ENCODE measurements at regions not wholly inside any gene's neighbourhood (a gene's known extent, or its start where the extent isn't known, plus 50 kb on each side); places are given as distances from the start of the nearest gene placed in this dataset.
"Not testable (repeated sequence)": the region's sequence is repeated elsewhere in the genome, so short reads cannot be mapped to it uniquely, and the experiment has no call there.

GRCh38 chr9:87040410-87041009, 93.2 kb upstream of the GAS1 start:
- H3K27ac ChIP-seq (ENCODE audit: low read depth, low read length): no peak overlapping the region
- H3K27me3 ChIP-seq (ENCODE audit: control insufficient read depth, insufficient read depth, low read length): no peaks in the 10 kb centered on the region
- ChIA-PET POLR2A (no interaction called here), CTCF (no interaction called here)
- TF ChIP-seq CTCF (IDR thresholded peaks at IDR 0.05; ENCODE audit: low read depth, low read length): no peak
- H3K9me3 ChIP-seq (ENCODE audit: control insufficient read depth, insufficient read depth, low read length): no peaks in the 10 kb centered on the region
- DNase-seq (ENCODE audit: low read depth, low spot score): no peak
- H3K4me3 ChIP-seq (ENCODE audit: low read depth, low read length): no peak overlapping the region

GRCh38 chr9:87041553-87042235, 94.4 kb upstream of the GAS1 start:
- DNase-seq (ENCODE audit: low read depth, low spot score); H3K27me3 ChIP-seq (ENCODE audit: control insufficient read depth, insufficient read depth, low read length); H3K9me3 ChIP-seq (ENCODE audit: control insufficient read depth, insufficient read depth, low read length); CTCF ChIA-PET; POLR2A ChIA-PET; H3K4me3 ChIP-seq (ENCODE audit: low read depth, low read length); H3K27ac ChIP-seq (ENCODE audit: low read depth, low read length): not testable (repeated sequence)

- DNase-seq (ENCODE audit: low read depth, low spot score); POLR2A ChIA-PET; H3K27ac ChIP-seq (ENCODE audit: low read depth, low read length); H3K9me3 ChIP-seq (ENCODE audit: control insufficient read depth, insufficient read depth, low read length); CTCF ChIA-PET; H3K4me3 ChIP-seq (ENCODE audit: low read depth, low read length); H3K27me3 ChIP-seq (ENCODE audit: control insufficient read depth, insufficient read depth, low read length): not testable (repeated sequence)
Observed at GRCh38 chr9:87049929-87050608, 102.8 kb upstream of the GAS1 start.

- POLR2A ChIA-PET: no interaction called here
- Histone ChIP-seq H3K9me3 (ENCODE audit: control insufficient read depth, insufficient read depth, low read length) (no peaks in the 10 kb centered on the region), H3K27ac (ENCODE audit: low read depth, low read length) (no peak overlapping the region), H3K4me3 (ENCODE audit: low read depth, low read length) (no peak overlapping the region), H3K27me3 (ENCODE audit: control insufficient read depth, insufficient read depth, low read length) (no peaks in the 10 kb centered on the region)
- TF ChIP-seq CTCF (IDR thresholded peaks at IDR 0.05; ENCODE audit: low read depth, low read length): no peak
- DNase-seq (ENCODE audit: low read depth, low spot score): no peak
- CTCF ChIA-PET: interaction anchor here (0.6 kb wide), 1 partner anchor 626 kb away, joined by 3 read pairs; no protein-coding TSS in a partner anchor
Observed at GRCh38 chr9:87054999-87055686, 107.8 kb upstream of the GAS1 start.

- H3K27me3 ChIP-seq (ENCODE audit: control insufficient read depth, insufficient read depth, low read length): no peaks in the 10 kb centered on the region
- DNase-seq (ENCODE audit: low read depth, low spot score): no peak
- no peaks in the 10 kb centered on the region for H3K9me3 ChIP-seq (ENCODE audit: control insufficient read depth, insufficient read depth, low read length)
- H3K27ac ChIP-seq (ENCODE audit: low read depth, low read length): no peak overlapping the region
- CTCF ChIA-PET: no interaction called here
- H3K4me3 ChIP-seq (ENCODE audit: low read depth, low read length): no peak overlapping the region
- no peak for TF ChIP-seq CTCF (IDR thresholded peaks at IDR 0.05; ENCODE audit: low read depth, low read length)
- POLR2A ChIA-PET: no interaction called here
Observed at GRCh38 chr9:87059772-87060171, 112.5 kb upstream of the GAS1 start.
